K562 (cell line): ENCODE measurements at regions not wholly inside any gene's neighbourhood (a gene's known extent, or its start where the extent isn't known, plus 50 kb on each side); places are given as distances from the start of the nearest gene placed in this dataset.

Experiments
- ATAC-seq: fragments of 200-7000 bp; cut with Tn5 transposase; 3 replicates; pipeline ENCODE4 v1.9.1; 2020; ENCODE audit warnings: moderate library complexity
- BruUV-seq: library from RNA; stranded (reverse); fragments of 400-500 nt; replicated peaks from 2 replicates; lab custom pipeline; 2021; lab: Mats Ljungman, UMichigan
- CTCF ChIA-PET: fragments of 300-600 bp; formaldehyde crosslinking; extraction: SDS; loops from one replicate; lab custom pipeline; 2021; ENCODE audit warnings: low intra/inter-chr PET ratio; lab: Yijun Ruan, JAX
- POLR2A ChIA-PET: fragments of 300-600, 350-650 bp; sonication (Branson Sonifier 250); formaldehyde crosslinking; extraction: SDS; loops from one replicate; lab custom pipeline; 2021; ENCODE audit warnings: antibody characterized with exemption, inconsistent platforms; lab: Yijun Ruan, JAX
- DNase-seq, 4 experiments: peaks; one replicate each; pipeline versions ENCODE4 v3.0.0 to v3.0.0-alpha.2; 2011 to 2018; ENCODE audit warnings: low spot score in 3 of 4, mixed read lengths in 3 of 4; ENCODE audit errors: extremely low read depth in 1 of 4
- FAIRE-seq: peaks from 2 replicates; lab custom pipeline; 2011; peaks lifted over from hg19 to GRCh38; lab: Jason Lieb, UNC
- H2AFZ ChIP-seq: 2 replicates; pipeline ENCODE4 v1.6.0; 2011; ENCODE audit warnings: low read depth, low read length, control low read depth, inconsistent platforms
- H3K27ac ChIP-seq: fragments of 200-600 bp; 3 replicates; pipeline ENCODE4 v1.8.0; 2011; ENCODE audit warnings: low read depth, mild to moderate bottlenecking, control low read depth, inconsistent platforms, low read length, moderate library complexity, mixed read lengths; ENCODE audit errors: extremely low read depth
- H3K27me3 ChIP-seq, 2 experiments: fragments of 300-600 bp in 1 of 2; 2 replicates in 1 of 2; 3 replicates in 1 of 2; pipeline versions ENCODE4 v1.6.0 to v1.8.0; 2011; ENCODE audit warnings: inconsistent platforms in 2 of 2, low read length in 2 of 2, mild to moderate bottlenecking in 1 of 2, mixed read lengths in 1 of 2, moderate library complexity in 1 of 2; ENCODE audit not compliant: control insufficient read depth in 2 of 2, insufficient read depth in 2 of 2
- H3K36me3 ChIP-seq: fragments of 300-600 bp; 3 replicates; pipeline ENCODE4 v1.8.0; 2011; ENCODE audit warnings: mild to moderate bottlenecking, low read length, inconsistent platforms; ENCODE audit not compliant: control insufficient read depth, insufficient read depth
- H3K4me1 ChIP-seq, 2 experiments: fragments of 200-600 bp in 1 of 2; replicated peaks in 1 of 2; 2 replicates in 1 of 2; 3 replicates in 1 of 2; pipeline versions ENCODE4 v1.5.1 to v1.8.0; 2011; ENCODE audit warnings: inconsistent platforms in 2 of 2, low read length in 2 of 2, mild to moderate bottlenecking in 1 of 2, mixed read lengths in 1 of 2, moderate library complexity in 1 of 2; ENCODE audit not compliant: control insufficient read depth in 2 of 2, insufficient read depth in 2 of 2
- H3K4me2 ChIP-seq: 2 replicates; pipeline ENCODE4 v1.6.1; 2011; ENCODE audit warnings: low read length, control low read depth, inconsistent platforms, mixed read lengths; ENCODE audit not compliant: insufficient read depth
- H3K4me3 ChIP-seq: fragments of 200-600 bp; sonication (generic), shearing (Covaris generic); 2 replicates; pipeline ENCODE4 v1.5.1; 2016; ENCODE audit warnings: control low read depth, inconsistent platforms
- H3K79me2 ChIP-seq: fragments of 200-600 bp; 3 replicates; pipeline ENCODE4 v1.8.0; 2011; ENCODE audit warnings: low read length, inconsistent platforms; ENCODE audit not compliant: control insufficient read depth, insufficient read depth
- H3K9ac ChIP-seq, 2 experiments: 2 replicates each; pipeline versions ENCODE4 v1.6.0 to v1.6.1; 2011; ENCODE audit warnings: low read depth in 2 of 2, low read length in 2 of 2, control low read depth in 1 of 2, inconsistent platforms in 1 of 2, mild to moderate bottlenecking in 1 of 2, mixed read lengths in 1 of 2; ENCODE audit not compliant: insufficient read depth in 1 of 2
- H3K9me1 ChIP-seq: one replicate; pipeline ENCODE4 v1.6.0; 2011; ENCODE audit warnings: inconsistent platforms, mild to moderate bottlenecking, low read length, moderate library complexity; ENCODE audit not compliant: control insufficient read depth, insufficient read depth
- H3K9me3 ChIP-seq: replicated peaks from 2 replicates; pipeline ENCODE4 v1.5.1; 2011; ENCODE audit warnings: low read depth, low read length, inconsistent platforms; ENCODE audit not compliant: control insufficient read depth, insufficient read depth
- H4K20me1 ChIP-seq: replicated peaks from 2 replicates; pipeline ENCODE4 v1.6.1; 2011; ENCODE audit warnings: low read length, inconsistent platforms, mixed read lengths; ENCODE audit not compliant: control insufficient read depth, insufficient read depth
- BCLAF1 ChIP-seq, 2 experiments: fragments of 450-650 bp in 1 of 2; IDR thresholded peaks; 2 replicates each; pipeline ENCODE4 v1.6.1; 2011 to 2017; ENCODE audit warnings: low read depth in 2 of 2, antibody characterized with exemption in 1 of 2, borderline replicate concordance in 1 of 2, low read length in 1 of 2, mild to moderate bottlenecking in 1 of 2, mixed read lengths in 1 of 2; ENCODE audit not compliant: control insufficient read depth in 1 of 2
- CHD2 ChIP-seq: IDR thresholded peaks from 2 replicates; pipeline ENCODE4 v1.6.1; 2011; ENCODE audit warnings: low read depth, low read length
- ELF1 ChIP-seq: fragments of 200-800 bp; sonication (Bioruptor generic); IDR thresholded peaks from 2 replicates; pipeline ENCODE4 v1.6.1; 2016; ENCODE audit warnings: missing genetic modification characterization, missing compliant biosample characterization
- FOXK2 ChIP-seq, 2 experiments: fragments of 450-650 bp; IDR thresholded peaks in 1 of 2; conservative IDR thresholded peaks in 1 of 2; 2 replicates each; pipeline ENCODE4 v1.6.1; 2016; ENCODE audit warnings: low read depth in 2 of 2, mild to moderate bottlenecking in 1 of 2
- HCFC1 ChIP-seq: IDR thresholded peaks from 2 replicates; pipeline ENCODE4 v1.6.1; 2012; ENCODE audit warnings: low read depth, low read length, improper control_type of control experiment
- HMG20A ChIP-seq: fragments of 450-650 bp; formaldehyde crosslinking; conservative IDR thresholded peaks from 2 replicates; pipeline ENCODE4 v1.4.0; 2020; ENCODE audit warnings: mild to moderate bottlenecking, mixed read lengths
- HMG20B ChIP-seq: fragments of 250-450 bp; sonication (Bioruptor Pico); IDR thresholded peaks from 2 replicates; pipeline ENCODE4 v1.5.0; 2021; ENCODE audit warnings: mild to moderate bottlenecking
- MYNN ChIP-seq, 2 experiments: sonication (generic); formaldehyde crosslinking in 1 of 2; IDR thresholded peaks; 2 replicates each; pipeline versions ENCODE4 v1.5.0 to v1.6.1; 2016 to 2020; ENCODE audit warnings: antibody characterized with exemption in 1 of 2, missing genetic modification reagents in 1 of 2
- NELFE ChIP-seq: IDR thresholded peaks from 2 replicates; pipeline ENCODE4 v1.6.1; 2011; ENCODE audit warnings: mild to moderate bottlenecking; ENCODE audit not compliant: insufficient read depth, insufficient read length
- PML ChIP-seq: IDR thresholded peaks from 2 replicates; pipeline ENCODE4 v1.6.1; 2012; ENCODE audit warnings: low read length, inconsistent platforms
- POLR2A ChIP-seq: fragments of 450-650 bp; conservative IDR thresholded peaks from 2 replicates; pipeline ENCODE4 v1.6.1; 2016
- PTTG1 ChIP-seq: fragments of 450-650 bp; IDR thresholded peaks from 2 replicates; pipeline ENCODE4 v1.6.1; 2016; ENCODE audit warnings: low read depth, mild to moderate bottlenecking, missing genetic modification characterization, missing compliant biosample characterization
- TBL1XR1 ChIP-seq, 2 experiments: IDR thresholded peaks; 2 replicates each; pipeline ENCODE4 v1.6.1; 2012; ENCODE audit warnings: improper control_type of control experiment in 2 of 2, low read length in 2 of 2, mild to moderate bottlenecking in 1 of 2
- TEAD1 ChIP-seq, 2 experiments: fragments of 450-650 bp in 1 of 2; sonication (generic) in 1 of 2; formaldehyde crosslinking; IDR thresholded peaks; 2 replicates each; pipeline versions ENCODE4 v1.4.0 to v1.8.0; 2020 to 2022; ENCODE audit warnings: mild to moderate bottlenecking in 2 of 2, missing genetic modification reagents in 1 of 2
- ZNF41 ChIP-seq: fragments of 250-450 bp; sonication (Bioruptor Pico); conservative IDR thresholded peaks from 2 replicates; pipeline ENCODE4 v1.4.0; 2020; ENCODE audit warnings: mild to moderate bottlenecking
- ZNF583 ChIP-seq: fragments of 250-450 bp; sonication (Bioruptor Pico); IDR thresholded peaks from 2 replicates; pipeline ENCODE4 v1.4.0; 2020
- ZNF77 ChIP-seq: fragments of 250-450 bp; sonication (Bioruptor Pico); IDR thresholded peaks from 2 replicates; pipeline ENCODE4 v1.5.0; 2020
- WGBS: fragments of 100-300 bp; shearing (Covaris generic); methylation state at CpG from one replicate; pipeline ENCODE4 v1.1.6; 2016; ENCODE audit warnings: low coverage, mixed read lengths; ENCODE audit not compliant: insufficient coverage; ENCODE audit errors: missing lambda C conversion rate; 5-methylcytosine and 5-hydroxymethylcytosine counted together
- in situ Hi-C: fragments of 300-500 bp; cut with MboI; formaldehyde crosslinking; loops from 4 replicates; pipeline ENCODE4 v1.15.0; 2018; ENCODE audit warnings: inconsistent platforms, mixed read lengths
- intact Hi-C: fragments of 100-400 bp; cut with micrococcal nuclease; formaldehyde crosslinking; loops from 2 replicates; pipeline ENCODE4 v1.14.2; 2022

GRCh38 chr20:11013801-11014200 lies 340.0 kb upstream of the JAG1 start:
- BruUV-seq: no TSS peak
- no peak overlapping the region for H3K9ac ChIP-seq
- H4K20me1 ChIP-seq: no peaks in the 10 kb centered on the region
- in situ Hi-C loops: no loop called here
- no peak for DNase-seq
- no peaks in the 10 kb centered on the region for H3K27me3 ChIP-seq
- POLR2A ChIA-PET: no interaction called here
- TF ChIP-seq HCFC1: no peak
- no peak for TF ChIP-seq PML
- no peak for TF ChIP-seq CHD2
- TF ChIP-seq POLR2A: no peak
- TF ChIP-seq NELFE: no peak
- TF ChIP-seq, all 486 proteins: peak for 0
- CTCF ChIA-PET: no interaction called here
- H3K9me1 ChIP-seq: no peaks in the 10 kb centered on the region
- no peak overlapping the region for H3K4me3 ChIP-seq
- no peaks in the 10 kb centered on the region for H3K9me3 ChIP-seq
- H3K4me1 ChIP-seq: no peaks in the 10 kb centered on the region
- H3K36me3 ChIP-seq: no peaks in the 10 kb centered on the region
- WGBS: 0% methylated on average over 1 of the region's 1 CpG
- H2AFZ ChIP-seq: no peak overlapping the region
- no peak overlapping the region for H3K27ac ChIP-seq
- FAIRE-seq: no peak
- no peak for ATAC-seq
- no peak overlapping the region for H3K4me2 ChIP-seq
- intact Hi-C loops: no loop called here
- no peaks in the 10 kb centered on the region for H3K79me2 ChIP-seq

GRCh38 chr20:11015440-11015839 lies 341.6 kb upstream of the JAG1 start:
- ATAC-seq (no peak), DNase-seq (no peak), FAIRE-seq (no peak)
- no peaks in the 10 kb centered on the region for H3K36me3 ChIP-seq
- H2AFZ ChIP-seq: no peak overlapping the region
- no peaks in the 10 kb centered on the region for H3K27me3 ChIP-seq
- intact Hi-C loops: no loop called here
- no peak overlapping the region for H3K27ac ChIP-seq
- no peaks in the 10 kb centered on the region for H3K79me2 ChIP-seq
- no peak overlapping the region for H3K4me3 ChIP-seq
- no peaks in the 10 kb centered on the region for H3K9me3 ChIP-seq
- in situ Hi-C loops: no loop called here
- 0% methylated on average over 3 of the region's 4 CpGs for WGBS
- POLR2A ChIA-PET: no interaction called here
- H3K9me1 ChIP-seq: no peaks in the 10 kb centered on the region
- H3K4me2 ChIP-seq: no peak overlapping the region
- H3K4me1 ChIP-seq: no peaks in the 10 kb centered on the region
- H3K9ac ChIP-seq: no peak overlapping the region
- CTCF ChIA-PET: no interaction called here
- no TSS peak for BruUV-seq
- no peaks in the 10 kb centered on the region for H4K20me1 ChIP-seq
- TF ChIP-seq ZNF583 (CRISPR knock-in tag): no peak
- TF ChIP-seq ELF1 (tag): no peak
- TF ChIP-seq TBL1XR1 (IDR thresholded peaks at IDR 0.05; ENCODE audit: low read length in 2 of 2): no peak
- TF ChIP-seq ZNF77: no peak
- no peak for TF ChIP-seq BCLAF1 (IDR thresholded peaks at IDR 0.05; ENCODE audit: borderline replicate concordance in 1 of 2, control insufficient read depth in 1 of 2, low read depth in 2 of 2, low read length in 1 of 2)
- TF ChIP-seq TEAD1 (CRISPR knock-in tag; IDR thresholded peaks at IDR 0.05): no peak
- TF ChIP-seq HMG20B: no peak
- TF ChIP-seq HMG20A (CRISPR knock-in tag): no peak
- TF ChIP-seq MYNN (IDR thresholded peaks at IDR 0.05): no peak
- no peak for TF ChIP-seq MYNN (CRISPR knock-in tag; IDR thresholded peaks at IDR 0.05)
- no peak for TF ChIP-seq FOXK2 (conservative IDR thresholded peaks at IDR 0.05 in 1 of 2, IDR thresholded peaks at IDR 0.05 in 1 of 2; ENCODE audit: low read depth in 2 of 2)
- TF ChIP-seq ZNF41 (CRISPR knock-in tag): no peak
- no peak for TF ChIP-seq PTTG1 (tag)
